ENCODE measurements at regions not wholly inside any gene's neighbourhood (a gene's known extent, or its start where the extent isn't known, plus 50 kb on each side); places are given as distances from the start of the nearest gene placed in this dataset.

DNA sequence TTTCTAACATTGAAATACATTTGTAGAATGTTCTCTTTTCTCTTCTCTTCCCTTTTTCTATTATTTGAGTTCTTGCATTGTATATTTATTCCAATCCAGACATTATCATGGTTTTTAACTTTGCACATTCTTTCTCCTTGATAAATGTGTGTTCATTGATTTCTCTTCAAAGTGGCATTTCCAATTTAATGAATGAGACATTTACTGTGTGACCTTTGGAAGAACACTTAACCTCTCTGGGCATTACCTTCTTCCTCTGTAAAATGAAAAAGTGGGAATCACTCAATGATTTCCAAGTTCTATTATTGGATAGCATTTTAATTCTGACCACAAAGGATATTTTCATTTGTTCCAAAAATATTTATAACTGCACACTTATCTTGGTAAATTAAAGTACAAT is 1095.8 kb downstream of the GALC start:
- no peaks in the 10 kb centered on the region for H3K36me3 Mint-ChIP-seq
- H3K27me3 Mint-ChIP-seq: no peaks in the 10 kb centered on the region
- no peaks in the 10 kb centered on the region for H3K4me1 Mint-ChIP-seq (ENCODE audit: low read depth)
- no peaks in the 10 kb centered on the region for H3K9me3 Mint-ChIP-seq (ENCODE audit: low read depth)
- H3K27ac Mint-ChIP-seq: no peak overlapping the region
- H3K4me3 Mint-ChIP-seq: no peak overlapping the region

DNA sequence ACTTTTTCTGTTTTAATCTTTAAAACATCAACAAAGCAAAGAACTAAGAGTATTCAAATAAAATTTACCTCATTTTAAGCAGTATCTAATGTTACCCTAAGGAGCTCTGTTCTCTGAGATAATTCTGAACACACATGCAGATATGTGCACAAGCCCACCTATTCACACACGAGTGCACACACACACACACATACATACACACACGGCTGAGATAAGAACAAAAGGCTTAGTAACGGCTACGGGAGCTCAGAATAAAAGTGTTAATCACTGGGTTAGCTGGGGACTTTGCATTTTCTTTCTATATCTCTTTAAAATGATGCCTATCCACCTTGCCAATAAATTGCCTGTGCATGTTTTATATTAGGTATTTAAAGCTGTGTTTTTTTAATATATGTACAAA is 1096.3 kb downstream of the GALC start:
- Mint-ChIP-seq H3K9me3 (ENCODE audit: low read depth) (no peaks in the 10 kb centered on the region), H3K4me1 (ENCODE audit: low read depth) (no peaks in the 10 kb centered on the region), H3K4me3 (no peak overlapping the region), H3K27me3 (no peaks in the 10 kb centered on the region), H3K36me3 (no peaks in the 10 kb centered on the region), H3K27ac (no peak overlapping the region)

DNA sequence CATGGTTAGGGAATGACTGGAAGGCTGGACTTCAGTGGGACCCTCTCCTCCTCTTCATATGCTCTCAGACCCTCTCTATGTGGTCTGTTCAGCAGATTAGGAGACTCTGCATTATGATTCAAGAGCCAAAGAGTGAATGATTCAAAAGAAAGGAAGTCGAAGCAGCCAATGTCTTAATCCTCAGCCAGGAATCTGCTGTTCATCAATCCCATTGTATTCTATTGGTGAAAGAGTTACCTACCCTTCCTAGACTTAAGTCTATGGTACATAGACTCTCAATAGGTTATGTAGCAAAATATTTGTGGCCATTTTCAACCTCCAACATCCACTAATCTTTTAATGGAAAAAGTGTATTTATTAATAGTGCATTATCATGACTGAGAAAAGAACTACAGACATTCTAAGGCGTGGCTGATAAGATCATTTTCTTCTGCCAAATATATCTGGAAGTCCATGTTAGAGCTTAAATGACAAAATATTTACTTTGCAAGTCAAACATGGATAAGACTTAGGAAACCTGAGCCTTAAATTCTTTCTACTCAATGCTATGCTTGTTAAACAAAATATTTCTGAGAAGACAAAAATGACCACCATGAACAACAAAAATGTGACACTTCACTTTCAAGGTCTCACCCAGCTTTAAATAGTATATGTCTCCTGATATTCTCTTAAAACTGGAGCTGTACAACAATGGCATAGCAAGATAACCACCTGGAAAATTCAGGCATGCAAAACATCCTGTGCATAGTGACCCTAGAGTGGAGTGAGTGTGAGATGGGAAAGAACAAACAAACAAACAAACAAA is 1100.6 kb downstream of the GALC start:
- Mint-ChIP-seq H3K36me3 (no peaks in the 10 kb centered on the region), H3K27me3 (no peaks in the 10 kb centered on the region), H3K4me3 (no peak overlapping the region), H3K9me3 (ENCODE audit: low read depth) (peaks cover 11% of the 10 kb centered on the region), H3K27ac (no peak overlapping the region), H3K4me1 (ENCODE audit: low read depth) (no peaks in the 10 kb centered on the region)

DNA sequence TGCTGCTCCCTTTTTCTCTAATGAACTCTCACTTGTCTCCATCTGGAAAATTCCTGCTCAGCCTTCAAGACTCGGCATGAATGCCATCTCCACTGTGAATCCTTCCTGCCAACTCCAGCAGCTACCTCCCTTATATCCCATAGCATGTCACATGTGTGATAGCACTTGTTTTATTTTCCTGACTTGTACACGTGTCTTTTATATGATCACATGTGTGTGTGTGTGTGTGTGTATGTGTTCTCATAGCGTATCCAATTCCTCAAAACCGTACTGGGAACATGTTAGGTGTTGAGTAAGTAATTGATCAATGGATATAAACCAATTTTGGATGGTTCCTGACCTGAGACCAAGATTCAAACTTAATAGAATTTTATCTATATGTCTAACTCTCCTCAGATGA is 1107.7 kb downstream of the GALC start:
- Mint-ChIP-seq H3K36me3 (no peaks in the 10 kb centered on the region), H3K27me3 (no peaks in the 10 kb centered on the region), H3K9me3 (ENCODE audit: low read depth) (peaks cover 11% of the 10 kb centered on the region), H3K27ac (no peak overlapping the region), H3K4me1 (ENCODE audit: low read depth) (no peaks in the 10 kb centered on the region), H3K4me3 (no peak overlapping the region)

DNA sequence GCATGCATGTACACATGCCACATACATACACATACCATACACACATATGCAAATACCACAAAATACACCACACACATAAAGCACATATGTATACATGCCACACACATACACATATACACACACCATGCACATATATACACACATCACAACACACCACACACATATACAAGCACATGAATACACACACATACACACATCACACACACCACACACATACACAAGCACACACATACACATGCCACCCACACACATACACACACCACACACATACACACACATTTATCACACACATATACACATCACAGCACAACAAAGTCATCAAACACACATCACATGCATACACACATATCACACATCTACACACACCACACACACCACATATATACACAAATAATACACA is 1108.5 kb downstream of the GALC start:
- H3K27ac Mint-ChIP-seq: no peak overlapping the region
- H3K4me3 Mint-ChIP-seq: no peak overlapping the region
- no peaks in the 10 kb centered on the region for H3K4me1 Mint-ChIP-seq (ENCODE audit: low read depth)
- no peaks in the 10 kb centered on the region for H3K27me3 Mint-ChIP-seq
- H3K36me3 Mint-ChIP-seq: no peaks in the 10 kb centered on the region
- peaks cover 5% of the 10 kb centered on the region for H3K9me3 Mint-ChIP-seq (ENCODE audit: low read depth)

DNA sequence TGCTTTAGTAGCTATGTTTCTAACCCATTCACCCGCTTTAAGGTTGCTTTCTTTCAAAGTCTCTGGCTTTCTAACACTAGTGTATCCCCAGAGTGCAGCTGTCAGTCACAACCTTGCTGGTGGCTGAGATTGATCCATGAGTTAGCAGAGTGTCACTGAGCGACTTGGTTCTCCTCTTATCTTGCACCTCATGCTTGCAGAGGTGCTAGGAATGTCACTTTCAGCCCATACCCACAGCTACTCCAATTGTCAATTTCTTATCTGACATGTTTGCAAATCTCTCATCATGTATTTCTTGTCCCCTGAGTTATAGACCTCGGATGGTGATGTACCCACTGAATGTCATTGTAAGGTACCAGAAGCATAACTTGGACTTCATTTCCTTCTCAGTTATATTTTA is 1110.2 kb downstream of the GALC start:
- no peak overlapping the region for H3K4me3 Mint-ChIP-seq
- H3K27ac Mint-ChIP-seq: no peak overlapping the region

DNA sequence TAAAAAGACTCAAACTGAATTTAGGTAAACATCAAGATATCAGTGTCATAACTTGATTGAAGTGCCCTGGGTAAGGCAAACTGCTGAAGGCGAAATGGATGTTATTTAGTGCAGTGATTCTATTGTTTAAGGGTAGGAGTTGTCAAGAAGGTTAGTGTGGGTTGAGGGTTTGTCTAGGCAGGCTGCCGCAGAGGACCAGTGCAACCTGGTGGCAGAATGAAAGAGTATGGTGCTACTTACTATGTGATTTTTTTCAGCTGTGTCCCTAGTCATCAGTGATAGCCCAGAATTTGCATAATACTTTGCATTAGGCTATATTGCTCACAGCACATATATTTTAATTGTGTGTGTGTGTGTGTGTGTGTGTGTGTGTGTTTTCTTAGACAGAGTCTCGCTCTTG is 1127.0 kb downstream of the GALC start:
- H3K27ac Mint-ChIP-seq: no peak overlapping the region
- H3K36me3 Mint-ChIP-seq: no peaks in the 10 kb centered on the region
- no peaks in the 10 kb centered on the region for H3K4me1 Mint-ChIP-seq (ENCODE audit: low read depth)
- no peak overlapping the region for H3K4me3 Mint-ChIP-seq
- no peaks in the 10 kb centered on the region for H3K9me3 Mint-ChIP-seq (ENCODE audit: low read depth)
- no peaks in the 10 kb centered on the region for H3K27me3 Mint-ChIP-seq

More for the DNA sequence above, 1110.2 kb downstream of the GALC start:
- Mint-ChIP-seq H3K36me3 (no peaks in the 10 kb centered on the region), H3K9me3 (ENCODE audit: low read depth) (peaks cover 4% of the 10 kb centered on the region), H3K27me3 (no peaks in the 10 kb centered on the region), H3K4me1 (ENCODE audit: low read depth) (no peaks in the 10 kb centered on the region)

DNA sequence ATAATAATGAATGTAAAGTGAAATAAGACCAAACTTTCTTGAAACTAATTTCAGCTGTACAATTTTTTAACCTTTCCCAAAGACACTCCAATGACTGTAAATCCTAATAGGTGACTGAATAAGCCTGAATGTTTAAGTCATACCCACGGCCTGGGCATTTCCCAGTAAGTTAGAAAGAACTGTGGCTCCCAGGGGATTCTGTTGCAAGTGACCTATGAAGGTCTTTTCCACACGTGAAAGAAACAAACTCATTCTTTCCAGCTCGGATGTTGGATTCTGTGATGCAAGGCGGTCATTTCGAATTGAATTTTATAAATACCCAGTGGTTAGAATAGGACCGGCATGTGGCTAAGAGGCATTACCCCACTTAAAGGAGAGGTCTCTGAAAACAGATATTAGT is 1134.4 kb downstream of the GALC start:
- no peaks in the 10 kb centered on the region for H3K4me1 Mint-ChIP-seq (ENCODE audit: low read depth)
- H3K4me3 Mint-ChIP-seq: no peak overlapping the region
- H3K27ac Mint-ChIP-seq: no peak overlapping the region
- no peaks in the 10 kb centered on the region for H3K27me3 Mint-ChIP-seq
- no peaks in the 10 kb centered on the region for H3K36me3 Mint-ChIP-seq
- peaks cover under 1% of the 10 kb centered on the region for H3K9me3 Mint-ChIP-seq (ENCODE audit: low read depth)

DNA sequence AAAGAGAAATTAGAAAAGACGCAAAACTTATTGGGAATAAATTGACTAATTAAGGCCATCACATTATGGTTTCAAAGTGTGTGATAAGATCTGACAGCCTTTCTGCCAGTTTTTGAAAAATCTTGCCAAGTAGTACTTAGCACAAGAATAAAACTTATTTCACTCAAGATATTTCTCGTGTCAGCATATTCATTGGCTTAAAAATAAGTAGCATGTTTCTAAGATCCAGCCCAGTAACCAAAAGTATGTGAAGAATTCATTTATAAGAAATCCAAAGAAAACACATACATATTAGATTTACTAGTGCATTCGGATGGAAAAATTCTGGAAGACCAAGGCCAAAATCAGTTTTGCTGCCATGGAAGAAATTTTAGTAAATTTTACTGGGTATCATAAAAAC is 1135.0 kb downstream of the GALC start:
- Mint-ChIP-seq H3K4me1 (ENCODE audit: low read depth) (no peaks in the 10 kb centered on the region), H3K27ac (no peak overlapping the region), H3K9me3 (ENCODE audit: low read depth) (peaks cover 3% of the 10 kb centered on the region), H3K36me3 (no peaks in the 10 kb centered on the region), H3K27me3 (no peaks in the 10 kb centered on the region), H3K4me3 (no peak overlapping the region)

DNA sequence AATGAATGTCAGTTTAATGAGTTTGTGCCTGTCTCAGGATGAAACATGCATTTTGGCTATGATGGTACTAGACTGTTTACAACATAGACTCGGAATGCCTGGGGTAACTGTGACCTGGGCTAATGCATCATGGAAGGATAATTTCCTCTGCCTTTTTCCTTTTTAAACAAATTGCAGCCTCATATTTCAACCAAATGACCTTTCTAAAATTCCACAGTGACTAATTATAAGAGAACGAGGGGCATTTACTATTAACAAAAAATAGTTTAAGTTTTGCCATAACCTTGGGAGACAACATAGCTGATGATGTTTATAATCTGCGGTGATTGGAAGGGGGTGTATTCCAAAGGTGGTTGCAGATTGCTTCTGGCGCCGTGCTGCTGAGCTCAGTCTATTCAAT is 1140.5 kb downstream of the GALC start:
- H3K36me3 Mint-ChIP-seq: no peaks in the 10 kb centered on the region
- H3K4me1 Mint-ChIP-seq (ENCODE audit: low read depth): no peaks in the 10 kb centered on the region
- H3K9me3 Mint-ChIP-seq (ENCODE audit: low read depth): peaks cover 3% of the 10 kb centered on the region
- no peak overlapping the region for H3K4me3 Mint-ChIP-seq
- H3K27me3 Mint-ChIP-seq: no peaks in the 10 kb centered on the region
- H3K27ac Mint-ChIP-seq: no peak overlapping the region

DNA sequence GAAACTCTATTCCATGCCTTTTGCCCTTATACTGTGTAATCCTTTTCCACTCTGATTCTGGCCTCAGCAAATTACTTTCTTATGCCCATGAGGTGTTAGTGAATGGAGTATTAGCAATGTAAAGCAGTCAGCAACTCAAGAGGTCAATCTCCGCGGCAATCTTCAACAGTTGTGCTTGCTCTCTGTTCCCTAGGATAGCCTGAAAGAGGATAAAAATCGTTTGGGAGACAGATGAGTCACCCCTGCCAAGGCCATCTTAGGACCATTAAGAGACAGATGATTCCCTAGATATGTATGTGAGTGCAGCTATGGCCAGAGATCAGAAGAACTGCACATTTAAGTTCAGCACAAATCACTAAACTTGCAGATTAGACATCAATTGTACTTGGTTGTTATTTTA is 1145.8 kb downstream of the GALC start:
- H3K27me3 Mint-ChIP-seq: no peaks in the 10 kb centered on the region
- no peak overlapping the region for H3K27ac Mint-ChIP-seq
- H3K9me3 Mint-ChIP-seq (ENCODE audit: low read depth): no peaks in the 10 kb centered on the region
- H3K36me3 Mint-ChIP-seq: no peaks in the 10 kb centered on the region
- no peaks in the 10 kb centered on the region for H3K4me1 Mint-ChIP-seq (ENCODE audit: low read depth)
- no peak overlapping the region for H3K4me3 Mint-ChIP-seq

DNA sequence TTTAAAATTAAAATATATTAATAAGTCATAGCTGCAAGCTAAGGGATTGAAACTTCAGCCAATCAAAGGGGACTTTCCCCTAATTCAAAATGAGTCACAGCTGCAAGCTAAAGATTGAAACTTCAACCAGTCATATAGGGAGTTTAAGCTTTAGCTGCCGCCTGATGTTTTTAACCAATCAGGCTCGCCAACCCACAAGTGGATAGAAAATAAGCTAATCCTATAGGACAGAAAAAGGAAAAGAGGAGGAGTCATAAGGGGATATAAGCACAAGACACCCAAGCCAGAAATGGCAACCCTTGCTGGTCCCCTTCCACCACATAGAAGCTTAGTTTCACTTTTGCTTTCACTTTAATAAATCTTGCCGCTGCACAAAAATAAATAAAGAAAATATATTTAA is 1154.6 kb downstream of the GALC start:
- no peak overlapping the region for H3K4me3 Mint-ChIP-seq

DNA sequence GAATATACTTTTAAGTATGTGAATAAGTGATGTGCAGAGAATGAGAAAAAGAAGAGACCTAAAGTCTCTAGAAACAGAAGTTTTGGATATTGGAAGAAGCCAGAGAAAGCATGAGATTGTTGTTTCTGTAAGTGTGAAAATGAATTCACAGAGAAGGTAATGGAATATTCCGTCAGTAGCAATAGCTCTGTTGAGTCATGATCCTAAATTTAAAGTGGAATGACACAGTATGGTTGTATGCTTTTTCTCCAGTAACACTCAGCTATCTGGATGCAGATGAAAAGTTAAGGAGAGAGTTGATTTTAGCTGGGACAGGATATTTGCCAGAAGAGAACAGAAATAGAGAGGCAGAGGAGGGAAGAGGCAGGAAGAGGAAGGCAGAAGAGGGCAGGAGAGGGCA is 1166.3 kb downstream of the GALC start:
- no peak overlapping the region for H3K27ac Mint-ChIP-seq
- H3K27me3 Mint-ChIP-seq: no peaks in the 10 kb centered on the region
- no peak overlapping the region for H3K4me3 Mint-ChIP-seq
- H3K36me3 Mint-ChIP-seq: no peaks in the 10 kb centered on the region
- H3K9me3 Mint-ChIP-seq (ENCODE audit: low read depth): peaks cover 3% of the 10 kb centered on the region
- no peaks in the 10 kb centered on the region for H3K4me1 Mint-ChIP-seq (ENCODE audit: low read depth)

More for the DNA sequence above, 1154.6 kb downstream of the GALC start:
- Mint-ChIP-seq H3K9me3 (ENCODE audit: low read depth) (peaks cover 5% of the 10 kb centered on the region), H3K4me1 (ENCODE audit: low read depth) (no peaks in the 10 kb centered on the region), H3K36me3 (no peaks in the 10 kb centered on the region), H3K27me3 (no peaks in the 10 kb centered on the region), H3K27ac (no peak overlapping the region)

DNA sequence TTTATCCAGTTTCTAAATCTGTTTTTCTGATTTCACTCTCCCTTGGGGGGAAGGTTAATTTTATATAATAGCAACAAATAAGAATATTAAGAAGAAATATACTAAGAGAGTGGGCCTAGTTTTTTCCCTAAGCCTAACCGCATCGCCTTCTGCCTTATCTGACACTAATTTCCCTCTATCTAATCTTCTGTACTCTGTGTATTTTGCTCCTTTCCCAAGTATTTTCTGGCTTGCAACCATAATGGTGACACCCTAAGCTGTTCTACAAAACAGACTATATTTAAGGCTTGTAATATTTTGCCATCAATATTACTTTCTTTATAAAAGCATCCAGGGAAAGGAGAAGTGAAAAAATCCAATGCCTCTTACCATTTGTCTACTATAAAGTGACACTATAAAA is 1168.8 kb downstream of the GALC start:
- H3K27ac Mint-ChIP-seq: no peak overlapping the region
- no peaks in the 10 kb centered on the region for H3K36me3 Mint-ChIP-seq
- no peaks in the 10 kb centered on the region for H3K4me1 Mint-ChIP-seq (ENCODE audit: low read depth)
- no peaks in the 10 kb centered on the region for H3K27me3 Mint-ChIP-seq
- H3K9me3 Mint-ChIP-seq (ENCODE audit: low read depth): peaks cover 3% of the 10 kb centered on the region
- H3K4me3 Mint-ChIP-seq: no peak overlapping the region

DNA sequence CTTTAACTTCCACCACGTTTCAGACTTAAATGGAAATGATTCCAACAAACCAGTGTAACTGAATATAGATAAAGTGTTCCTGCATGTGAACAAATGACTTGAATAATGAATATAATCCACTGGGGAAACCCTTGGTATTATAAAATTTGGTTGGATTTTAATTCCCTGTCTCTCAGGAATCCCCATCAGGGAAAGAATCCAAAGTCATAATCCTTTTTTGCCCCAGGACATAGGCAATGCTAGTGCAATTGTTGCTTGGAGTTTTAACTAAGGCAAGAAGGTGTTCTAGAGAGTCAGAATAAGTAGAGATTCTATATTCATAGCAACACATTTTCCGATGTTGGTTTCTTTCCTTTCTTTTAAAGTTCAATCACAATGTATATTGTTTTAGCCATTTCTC is 1169.4 kb downstream of the GALC start:
- no peak overlapping the region for H3K4me3 Mint-ChIP-seq
- no peaks in the 10 kb centered on the region for H3K4me1 Mint-ChIP-seq (ENCODE audit: low read depth)
- H3K9me3 Mint-ChIP-seq (ENCODE audit: low read depth): peaks cover 3% of the 10 kb centered on the region
- H3K36me3 Mint-ChIP-seq: no peaks in the 10 kb centered on the region
- no peaks in the 10 kb centered on the region for H3K27me3 Mint-ChIP-seq
- no peak overlapping the region for H3K27ac Mint-ChIP-seq

DNA sequence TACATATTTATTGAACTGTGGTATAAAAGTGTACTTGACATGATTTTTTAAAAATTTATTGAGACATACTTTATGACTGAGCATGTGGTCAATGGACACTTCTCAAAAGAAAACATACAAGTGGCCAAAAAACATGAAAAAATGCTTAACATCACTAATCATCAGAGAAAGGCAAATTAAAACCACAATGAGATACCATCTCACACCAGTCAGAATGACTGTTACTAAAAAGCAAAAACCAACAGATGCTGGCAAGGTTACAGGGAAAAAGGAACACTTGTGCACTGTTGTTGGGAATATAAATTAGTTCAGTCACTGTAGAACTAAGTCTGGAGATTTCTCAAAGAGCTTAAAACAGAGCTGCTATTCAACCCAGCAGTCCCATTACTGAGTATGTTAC is 1177.6 kb downstream of the GALC start:
- no peak overlapping the region for H3K27ac Mint-ChIP-seq
- no peaks in the 10 kb centered on the region for H3K27me3 Mint-ChIP-seq
- no peak overlapping the region for H3K4me3 Mint-ChIP-seq
- H3K9me3 Mint-ChIP-seq (ENCODE audit: low read depth): peaks cover 16% of the 10 kb centered on the region
- no peaks in the 10 kb centered on the region for H3K36me3 Mint-ChIP-seq
- no peaks in the 10 kb centered on the region for H3K4me1 Mint-ChIP-seq (ENCODE audit: low read depth)
